Bronchial epithelial cell (primary cell): ENCODE measurements at regions not wholly inside any gene's neighbourhood (a gene's known extent, or its start where the extent isn't known, plus 50 kb on each side); places are given as distances from the start of the nearest gene placed in this dataset.

ENCODE experiments used
- DNase-seq: peaks from one replicate; pipeline ENCODE4 v3.0.0-alpha.2; 2010; ENCODE audit warnings: low read depth
- FAIRE-seq: peaks from 2 replicates; lab custom pipeline; 2011; peaks lifted over from hg19 to GRCh38; lab: Jason Lieb, UNC
- H3K27me3 ChIP-seq: 2 replicates; pipeline ENCODE4 v1.5.1; 2011; ENCODE audit warnings: low read length; ENCODE audit not compliant: control insufficient read depth, insufficient read depth
- H3K36me3 ChIP-seq: 2 replicates; pipeline ENCODE4 v1.5.1; 2011; ENCODE audit warnings: low read length; ENCODE audit not compliant: control insufficient read depth, insufficient read depth
- H3K4me3 ChIP-seq: 2 replicates; pipeline ENCODE4 v1.5.1; 2011; ENCODE audit warnings: mild to moderate bottlenecking, low read depth, low read length, control low read depth
- TF ChIP-seq, protein P1 (sequence below): IDR thresholded peaks from 2 replicates; pipeline ENCODE4 v1.5.1; 2011; ENCODE audit warnings: mild to moderate bottlenecking, moderate library complexity, low read length, control low read depth, inconsistent platforms; ENCODE audit not compliant: insufficient read depth, severe bottlenecking

DNA sequence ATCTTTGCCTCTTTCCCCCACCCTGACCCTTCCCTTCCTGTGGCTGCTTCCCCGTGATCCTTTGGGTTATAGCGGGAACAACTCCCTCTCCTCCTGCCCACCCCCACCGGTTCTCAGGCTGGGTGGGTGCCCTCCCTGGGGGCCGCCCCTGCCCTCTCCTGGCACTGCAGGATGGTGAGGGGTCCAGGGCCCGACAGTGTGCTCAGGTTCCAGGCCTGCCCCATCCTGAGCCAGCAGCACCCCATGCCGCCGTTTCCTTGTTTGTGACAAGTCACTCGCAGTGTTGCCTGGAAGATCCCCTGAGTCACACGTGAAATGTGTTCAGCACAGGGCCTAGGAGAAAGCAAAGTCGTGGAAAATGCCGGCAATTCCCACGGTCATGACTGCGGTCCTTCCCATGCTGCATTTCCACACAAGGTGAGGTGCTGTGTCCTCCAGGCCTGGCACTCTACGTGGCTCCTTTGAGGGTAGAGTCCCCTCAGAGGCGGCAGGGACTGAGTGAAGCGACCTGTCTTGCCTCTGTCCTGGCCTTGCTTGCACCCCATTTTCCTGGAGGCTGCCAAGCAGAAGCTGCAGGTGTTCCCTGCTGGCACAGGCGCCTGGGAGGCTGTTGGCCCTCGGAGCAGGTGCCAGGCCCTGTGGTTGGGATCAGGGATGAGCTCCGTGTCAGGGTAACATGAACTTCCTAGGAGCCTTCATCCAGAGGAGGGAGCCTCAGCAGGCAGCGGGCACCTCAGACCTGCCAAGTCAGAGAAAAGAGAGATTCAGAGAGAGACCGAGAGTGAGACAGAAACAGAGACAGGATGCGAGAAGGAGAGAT is 80.5 kb upstream of the LINC01488 start:
- DNase-seq (no peak), FAIRE-seq (no peak)
- H3K4me3 ChIP-seq: no peak overlapping the region
- no peaks in the 10 kb centered on the region for H3K27me3 ChIP-seq
- H3K36me3 ChIP-seq: no peaks in the 10 kb centered on the region
- TF ChIP-seq, protein P1, sequence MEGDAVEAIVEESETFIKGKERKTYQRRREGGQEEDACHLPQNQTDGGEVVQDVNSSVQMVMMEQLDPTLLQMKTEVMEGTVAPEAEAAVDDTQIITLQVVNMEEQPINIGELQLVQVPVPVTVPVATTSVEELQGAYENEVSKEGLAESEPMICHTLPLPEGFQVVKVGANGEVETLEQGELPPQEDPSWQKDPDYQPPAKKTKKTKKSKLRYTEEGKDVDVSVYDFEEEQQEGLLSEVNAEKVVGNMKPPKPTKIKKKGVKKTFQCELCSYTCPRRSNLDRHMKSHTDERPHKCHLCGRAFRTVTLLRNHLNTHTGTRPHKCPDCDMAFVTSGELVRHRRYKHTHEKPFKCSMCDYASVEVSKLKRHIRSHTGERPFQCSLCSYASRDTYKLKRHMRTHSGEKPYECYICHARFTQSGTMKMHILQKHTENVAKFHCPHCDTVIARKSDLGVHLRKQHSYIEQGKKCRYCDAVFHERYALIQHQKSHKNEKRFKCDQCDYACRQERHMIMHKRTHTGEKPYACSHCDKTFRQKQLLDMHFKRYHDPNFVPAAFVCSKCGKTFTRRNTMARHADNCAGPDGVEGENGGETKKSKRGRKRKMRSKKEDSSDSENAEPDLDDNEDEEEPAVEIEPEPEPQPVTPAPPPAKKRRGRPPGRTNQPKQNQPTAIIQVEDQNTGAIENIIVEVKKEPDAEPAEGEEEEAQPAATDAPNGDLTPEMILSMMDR: no peak

DNA sequence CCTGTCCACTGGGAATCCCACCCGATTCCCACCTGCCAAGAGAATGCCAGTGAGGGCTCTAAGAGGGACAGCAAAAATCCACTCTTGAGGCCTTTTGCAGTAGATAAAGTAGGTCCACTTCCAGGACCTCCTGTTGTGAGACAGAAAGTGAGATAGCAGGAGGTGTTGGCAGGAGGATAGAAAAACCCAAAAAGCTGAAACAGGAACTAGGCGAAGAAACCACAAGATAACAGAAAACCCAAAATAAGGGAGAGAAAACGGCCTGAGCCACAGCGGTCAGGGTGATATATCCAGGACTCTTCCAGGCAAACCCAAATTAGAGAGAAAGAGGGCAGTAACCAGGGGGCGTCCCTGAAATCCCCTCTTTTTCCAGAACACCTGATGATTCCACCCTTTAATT is 79.7 kb upstream of the LINC01488 start:
- H3K4me3 ChIP-seq: no peak overlapping the region

DNA sequence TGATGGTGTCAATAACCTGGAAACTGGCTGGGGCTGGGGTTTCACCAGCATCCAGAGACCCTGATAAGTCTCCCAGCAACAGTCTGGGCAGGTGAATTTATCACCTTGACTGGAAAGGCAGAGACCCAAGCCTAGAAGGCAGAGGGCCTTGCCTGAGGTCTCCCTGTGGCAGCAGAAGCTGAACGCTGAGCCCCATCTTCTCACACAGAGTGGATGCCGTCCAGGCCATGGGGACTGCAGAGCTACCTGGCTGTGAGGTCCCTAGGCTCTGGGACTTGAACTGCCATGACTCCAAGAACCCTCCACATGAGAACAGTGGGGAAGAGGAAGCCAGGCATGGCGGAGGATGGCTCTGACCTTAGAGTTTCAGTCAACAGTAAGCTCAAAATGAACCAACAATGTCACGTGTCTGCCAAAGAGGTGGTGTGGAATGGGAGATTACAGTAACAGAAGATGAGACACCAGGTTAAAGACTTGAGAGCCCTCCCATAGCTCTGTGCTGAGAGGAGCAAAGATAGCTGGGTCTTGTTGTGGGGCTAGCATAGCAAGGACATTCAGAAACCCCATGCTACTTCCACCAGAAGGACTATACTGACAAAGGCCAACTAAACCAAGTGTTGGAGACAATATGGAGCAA is 79.1 kb upstream of the LINC01488 start:
- FAIRE-seq: no peak
- no peak overlapping the region for H3K4me3 ChIP-seq
- TF ChIP-seq, protein P1: no peak
- no peaks in the 10 kb centered on the region for H3K27me3 ChIP-seq
- H3K36me3 ChIP-seq: no peaks in the 10 kb centered on the region
- no peak for DNase-seq

More for the DNA sequence above, 79.7 kb upstream of the LINC01488 start:
- FAIRE-seq (no peak), DNase-seq (no peak)
- Histone ChIP-seq H3K27me3 (no peaks in the 10 kb centered on the region), H3K36me3 (no peaks in the 10 kb centered on the region)
- TF ChIP-seq, protein P1: no peak

DNA sequence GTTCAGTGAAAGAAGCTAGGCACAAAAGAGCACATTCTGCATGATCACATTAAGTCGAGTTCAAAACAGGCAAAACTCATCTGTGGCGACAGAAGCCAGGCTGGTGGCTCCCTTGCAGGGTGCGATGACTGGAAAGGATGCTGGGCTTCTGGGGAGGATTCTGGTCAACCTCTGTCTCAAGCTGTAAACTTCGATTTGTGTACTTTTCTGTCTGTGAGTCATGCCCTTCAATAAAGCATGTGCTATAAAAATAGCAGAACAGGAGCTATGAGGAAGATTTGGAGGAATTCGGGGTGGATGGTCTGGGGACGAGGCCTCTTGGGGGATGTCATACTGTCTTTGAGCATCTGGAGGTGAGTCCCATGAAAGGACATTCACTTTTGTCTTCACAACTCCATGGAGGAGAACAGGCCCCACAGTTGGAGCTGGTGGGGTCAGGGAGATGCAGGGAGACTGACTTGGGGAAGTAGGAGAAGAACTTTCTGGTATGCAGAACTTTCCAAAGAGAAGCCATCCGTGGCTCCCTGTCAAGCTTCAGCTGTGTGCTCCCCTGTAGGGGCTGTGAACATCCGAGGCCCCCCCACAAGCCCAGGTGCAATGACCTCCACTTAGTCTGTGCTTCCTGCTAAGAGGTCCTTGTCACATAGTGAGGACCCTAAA is 77.8 kb upstream of the LINC01488 start:
- H3K36me3 ChIP-seq: no peaks in the 10 kb centered on the region
- peak; percentile 33 for DNase-seq
- FAIRE-seq: no peak

DNA sequence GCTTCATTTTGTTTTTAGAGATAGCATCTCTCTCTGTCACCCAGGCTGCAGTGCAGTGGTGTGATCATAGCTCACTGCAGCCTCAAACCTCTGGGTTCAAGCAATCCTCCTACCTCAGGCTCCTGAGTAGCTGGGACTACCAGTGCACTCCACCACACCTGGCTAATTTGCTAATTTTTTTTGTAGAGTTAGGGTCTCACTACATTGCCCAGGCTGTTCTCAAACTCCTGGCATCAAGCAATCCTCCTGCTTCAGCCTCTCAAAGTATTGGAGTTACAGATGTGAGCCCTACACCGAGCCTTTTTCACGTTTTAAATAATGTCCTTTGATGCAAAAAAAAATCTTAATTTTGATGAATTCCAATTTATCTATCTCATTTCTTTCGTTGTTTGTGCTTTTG is 75.4 kb upstream of the LINC01488 start:
- TF ChIP-seq, protein P1: no peak
- Histone ChIP-seq H3K27me3 (no peaks in the 10 kb centered on the region), H3K36me3 (no peaks in the 10 kb centered on the region), H3K4me3 (no peak overlapping the region)
- DNase-seq (no peak), FAIRE-seq (no peak)

More for the DNA sequence above, 77.8 kb upstream of the LINC01488 start:
- Histone ChIP-seq H3K4me3 (no peak overlapping the region), H3K27me3 (no peaks in the 10 kb centered on the region)
- TF ChIP-seq, protein P1: no peak
